GM06990 (cell line): ENCODE measurements at regions not wholly inside any gene's neighbourhood (a gene's known extent, or its start where the extent isn't known, plus 50 kb on each side); places are given as distances from the start of the nearest gene placed in this dataset.

Experiments
- DNase-seq: peaks from one replicate; pipeline ENCODE4 v3.0.0-alpha.2; 2011; ENCODE audit not compliant: insufficient read length; ENCODE audit errors: extremely low read depth
- H3K27me3 ChIP-seq: replicated peaks from 2 replicates; pipeline ENCODE4 v1.6.0; 2011; ENCODE audit warnings: low read length; ENCODE audit not compliant: control insufficient read depth, insufficient read depth
- H3K36me3 ChIP-seq: 2 replicates; pipeline ENCODE4 v1.5.1; 2011; ENCODE audit warnings: low read length; ENCODE audit not compliant: control insufficient read depth, insufficient read depth
- H3K4me3 ChIP-seq: replicated peaks from 2 replicates; pipeline ENCODE4 v1.5.1; 2011; ENCODE audit warnings: low read depth, mild to moderate bottlenecking, control low read depth, low read length
- CTCF ChIP-seq: IDR thresholded peaks from 2 replicates; pipeline ENCODE4 v1.5.1; 2011; ENCODE audit warnings: low read length, control low read depth, mild to moderate bottlenecking, inconsistent platforms; ENCODE audit not compliant: insufficient read depth, poor library complexity, severe bottlenecking

DNA sequence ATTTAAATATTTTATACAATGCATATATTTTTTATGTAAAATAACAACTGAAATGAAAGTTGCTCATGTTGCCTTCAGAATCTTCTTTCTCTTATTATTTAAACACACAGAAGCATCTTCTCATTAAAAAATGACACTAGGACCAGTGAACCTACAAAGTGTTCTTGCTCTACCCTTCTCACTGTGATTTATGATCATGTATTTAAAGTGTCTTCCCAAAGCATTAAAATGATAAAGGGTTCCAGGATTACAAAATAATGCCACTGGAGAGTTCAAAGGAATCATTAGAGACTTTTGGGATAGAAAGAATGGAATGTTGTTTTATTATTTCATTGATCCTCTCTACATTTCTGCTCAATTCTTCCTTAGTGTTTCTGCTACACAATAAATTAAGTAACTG, 643.6 kb upstream of the SLITRK1 start:
- DNase-seq = no peak
- Histone ChIP-seq H3K27me3 (no peaks in the 10 kb centered on the region), H3K36me3 (no peaks in the 10 kb centered on the region), H3K4me3 (no peak overlapping the region)
- no peak for TF ChIP-seq CTCF

GRCh38 chr13:84524586-84524985, 642.3 kb upstream of the SLITRK1 start:
- Histone ChIP-seq H3K27me3 (no peaks in the 10 kb centered on the region), H3K36me3 (no peaks in the 10 kb centered on the region), H3K4me3 (no peak overlapping the region)
- no peak for DNase-seq
- TF ChIP-seq CTCF = no peak

DNA sequence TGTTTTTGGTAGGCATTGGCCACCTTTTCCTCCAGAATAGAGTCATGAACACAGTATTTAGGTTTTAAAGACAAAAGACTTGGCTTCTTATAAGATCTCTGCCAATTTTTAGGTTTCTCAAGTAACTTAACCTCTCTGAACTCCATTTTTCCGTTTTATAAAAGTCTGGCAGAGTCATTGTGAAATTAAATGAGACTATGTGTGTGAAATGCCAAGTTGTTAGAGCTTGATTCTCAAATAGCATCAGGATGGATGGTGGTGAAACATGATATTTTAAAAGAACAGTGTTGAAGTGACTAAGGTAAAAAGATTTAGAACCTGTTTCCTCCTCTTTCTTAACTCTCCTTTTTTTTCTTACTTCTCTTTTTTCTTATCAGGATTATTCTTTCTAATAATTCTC, 617.7 kb upstream of the SLITRK1 start:
- TF ChIP-seq CTCF = no peak
- H3K4me3 ChIP-seq = no peak overlapping the region
- DNase-seq = no peak
- H3K36me3 ChIP-seq = no peaks in the 10 kb centered on the region
- H3K27me3 ChIP-seq = no peaks in the 10 kb centered on the region

DNA sequence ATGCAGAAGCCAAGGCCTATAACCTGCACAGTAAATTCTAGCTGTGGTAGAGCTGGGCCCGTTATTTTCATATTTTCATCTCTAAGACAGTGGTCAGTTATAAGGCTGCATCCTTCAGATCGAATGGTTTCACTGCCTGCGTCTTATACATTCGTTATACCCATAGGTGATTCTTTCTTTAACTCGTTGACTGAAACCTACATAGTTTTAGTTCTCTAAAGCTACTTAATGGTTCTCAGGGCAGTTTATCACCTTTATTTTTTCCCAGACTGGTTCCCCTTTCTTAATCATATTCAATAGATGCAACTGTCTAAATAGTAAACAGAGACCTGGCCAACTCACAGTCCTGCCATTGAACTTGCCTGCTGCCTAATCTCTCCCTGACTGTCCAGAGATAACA, 615.3 kb upstream of the SLITRK1 start:
- Histone ChIP-seq H3K36me3 (no peaks in the 10 kb centered on the region), H3K4me3 (no peak overlapping the region), H3K27me3 (no peaks in the 10 kb centered on the region)
- no peak for DNase-seq
- TF ChIP-seq CTCF = no peak

DNA sequence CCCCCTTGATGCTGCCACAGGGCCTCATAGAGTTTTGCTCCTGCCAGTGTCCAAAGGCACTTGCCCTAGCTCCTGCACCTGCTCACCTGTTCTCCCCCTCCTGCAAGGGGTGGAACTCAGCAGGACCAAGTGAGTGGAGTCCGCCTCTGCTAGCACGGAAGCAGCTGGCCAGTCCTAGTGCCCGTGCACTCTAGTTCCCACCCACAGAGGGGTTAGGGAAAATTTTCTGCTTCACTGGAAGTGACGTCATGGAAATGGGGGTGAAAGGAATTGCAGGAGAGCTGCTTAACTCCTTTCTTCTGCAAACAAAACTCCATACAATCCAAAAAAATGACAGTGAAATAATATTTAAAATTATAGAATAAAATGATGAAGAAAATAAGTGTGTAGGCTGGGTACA, 609.7 kb upstream of the SLITRK1 start:
- Histone ChIP-seq H3K4me3 (no peak overlapping the region), H3K36me3 (no peaks in the 10 kb centered on the region), H3K27me3 (no peaks in the 10 kb centered on the region)
- no peak for DNase-seq
- TF ChIP-seq CTCF = no peak

DNA sequence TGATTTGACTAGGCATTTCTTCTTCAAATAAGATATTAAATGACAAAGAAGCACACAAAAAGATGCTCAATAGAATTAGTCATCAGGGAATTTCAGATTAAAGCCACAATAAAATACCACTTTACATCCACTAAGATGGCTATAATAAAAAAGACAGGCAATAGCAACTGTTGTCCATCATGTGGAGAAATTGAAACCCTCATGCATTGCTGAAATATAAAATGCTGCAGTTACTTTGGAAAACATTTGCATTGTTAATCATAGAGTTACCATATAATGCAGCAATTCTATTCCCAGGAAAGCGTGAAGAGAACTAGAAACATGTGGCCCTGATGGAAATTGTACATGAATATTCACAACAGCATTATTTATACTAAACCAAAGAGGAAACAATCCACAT, 605.5 kb upstream of the SLITRK1 start:
- Histone ChIP-seq H3K36me3 (no peaks in the 10 kb centered on the region), H3K27me3 (no peaks in the 10 kb centered on the region), H3K4me3 (no peak overlapping the region)
- no peak for DNase-seq
- no peak for TF ChIP-seq CTCF
